ENCODE measurements at regions not wholly inside any gene's neighbourhood (a gene's known extent, or its start where the extent isn't known, plus 50 kb on each side); places are given as distances from the start of the nearest gene placed in this dataset.

GRCh38 chr7:17678896-17679295, 261.4 kb downstream of the SNX13 start:
- POLR2A ChIA-PET, result no interaction called here

DNA sequence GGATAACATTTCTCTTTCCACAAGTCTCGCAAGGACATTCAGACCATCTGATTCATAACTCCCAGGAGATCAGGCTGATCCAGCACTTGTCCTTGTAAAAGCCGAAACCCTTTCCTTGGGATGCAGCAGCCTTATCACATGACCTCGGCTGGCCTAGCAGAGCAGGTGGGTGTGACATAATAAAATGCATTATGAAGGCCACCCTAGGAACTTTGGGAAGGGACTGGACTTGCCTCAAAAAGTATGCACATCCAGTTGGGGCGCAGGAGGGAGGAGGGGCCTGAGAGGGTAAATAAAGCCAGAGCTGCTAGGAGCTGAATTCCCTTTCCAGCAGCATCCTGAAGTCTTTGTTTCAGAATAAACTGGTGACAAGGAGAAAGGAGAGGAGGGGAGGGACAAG, 260.8 kb downstream of the SNX13 start:
- no peaks in the 10 kb centered on the region for H3K4me1 Mint-ChIP-seq
- no peaks in the 10 kb centered on the region for H3K36me3 Mint-ChIP-seq (ENCODE audit: low read depth)
- peaks cover 14% of the 10 kb centered on the region for H3K27me3 Mint-ChIP-seq
- ChIA-PET POLR2A (no interaction called here), CTCF (interaction anchor here (2.1 kb wide), 1 partner anchor 696 kb away, joined by 5 read pairs; no protein-coding TSS in a partner anchor)
- DNase-seq, result no peak
- no peak overlapping the region for H3K27ac Mint-ChIP-seq
- H3K4me3 Mint-ChIP-seq, result no peak overlapping the region
- H3K9me3 Mint-ChIP-seq, result no peaks in the 10 kb centered on the region

More at GRCh38 chr7:17678896-17679295, 261.4 kb downstream of the SNX13 start:
- Mint-ChIP-seq H3K27me3 (peaks cover 14% of the 10 kb centered on the region), H3K27ac (no peak overlapping the region), H3K36me3 (ENCODE audit: low read depth) (no peaks in the 10 kb centered on the region), H3K4me3 (no peak overlapping the region), H3K9me3 (no peaks in the 10 kb centered on the region), H3K4me1 (no peaks in the 10 kb centered on the region)
- no peak for DNase-seq
- CTCF ChIA-PET, result no interaction called here

- ChIA-PET POLR2A (no interaction called here), CTCF (interaction anchor here (1.2 to 2.1 kb wide), 2 partner anchors 17 to 697 kb away, joined by 3 to 5 read pairs; no protein-coding TSS in a partner anchor)
- Mint-ChIP-seq H3K27me3 (peaks cover 14% of the 10 kb centered on the region), H3K4me1 (no peaks in the 10 kb centered on the region), H3K9me3 (no peaks in the 10 kb centered on the region), H3K4me3 (no peak overlapping the region), H3K36me3 (ENCODE audit: low read depth) (no peaks in the 10 kb centered on the region), H3K27ac (no peak overlapping the region)
- DNase-seq, result no peak
These were observed 260.3 kb downstream of the SNX13 start for GRCh38 chr7:17680026-17680425.

- H3K4me3 Mint-ChIP-seq, result no peak overlapping the region
- no peak overlapping the region for H3K27ac Mint-ChIP-seq
- CTCF ChIA-PET, result interaction anchor here (0.7 to 2.1 kb wide), 10 partner anchors 12 to 985 kb away, joined by 3 to 7 read pairs (median 3); no protein-coding TSS in a partner anchor
- H3K9me3 Mint-ChIP-seq, result no peaks in the 10 kb centered on the region
- no peaks in the 10 kb centered on the region for H3K4me1 Mint-ChIP-seq
- no peak for DNase-seq
- H3K36me3 Mint-ChIP-seq (ENCODE audit: low read depth), result no peaks in the 10 kb centered on the region
- peaks cover 14% of the 10 kb centered on the region for H3K27me3 Mint-ChIP-seq
- POLR2A ChIA-PET, result no interaction called here
These were observed 259.3 kb downstream of the SNX13 start for GRCh38 chr7:17680943-17681351.

DNA sequence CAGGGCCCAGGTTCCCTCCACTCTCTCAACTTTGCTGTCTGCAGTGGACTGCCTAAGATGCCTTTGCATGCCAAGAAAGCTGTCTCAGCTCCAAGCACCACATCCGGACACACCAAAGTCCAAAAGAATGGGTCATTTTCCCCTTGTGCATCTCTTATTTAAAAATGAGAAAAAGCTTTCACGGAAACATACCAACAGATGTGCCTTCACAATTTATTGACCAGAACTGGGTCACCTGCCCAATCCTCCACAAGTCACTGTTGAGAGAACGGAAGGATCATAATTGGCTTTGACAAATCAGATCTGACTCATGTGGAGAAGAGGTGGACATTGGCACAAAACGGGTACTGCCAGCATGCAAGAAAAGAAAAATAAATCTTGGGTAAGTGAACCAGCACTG, 258.3 kb downstream of the SNX13 start:
- CTCF ChIA-PET, result interaction anchor here (1.1 to 1.4 kb wide), 4 partner anchors 13 to 984 kb away, joined by 3 to 7 read pairs (median 3); no protein-coding TSS in a partner anchor
- no peaks in the 10 kb centered on the region for H3K4me1 Mint-ChIP-seq
- H3K27me3 Mint-ChIP-seq, result peaks cover 14% of the 10 kb centered on the region
- DNase-seq, result no peak
- H3K4me3 Mint-ChIP-seq, result no peak overlapping the region
- POLR2A ChIA-PET, result no interaction called here
- H3K36me3 Mint-ChIP-seq (ENCODE audit: low read depth), result no peaks in the 10 kb centered on the region
- no peak overlapping the region for H3K27ac Mint-ChIP-seq
- H3K9me3 Mint-ChIP-seq, result no peaks in the 10 kb centered on the region

GRCh38 chr7:17682586-17682985, 257.7 kb downstream of the SNX13 start:
- H3K9me3 Mint-ChIP-seq, result no peaks in the 10 kb centered on the region
- peaks cover 13% of the 10 kb centered on the region for H3K27me3 Mint-ChIP-seq
- DNase-seq, result no peak
- no peaks in the 10 kb centered on the region for H3K36me3 Mint-ChIP-seq (ENCODE audit: low read depth)
- POLR2A ChIA-PET, result no interaction called here
- no peak overlapping the region for H3K4me3 Mint-ChIP-seq
- no peaks in the 10 kb centered on the region for H3K4me1 Mint-ChIP-seq
- H3K27ac Mint-ChIP-seq, result no peak overlapping the region
- CTCF ChIA-PET, result interaction anchor here (1.0 to 1.8 kb wide), 6 partner anchors 9 to 983 kb away, joined by 3 to 7 read pairs (median 4); no protein-coding TSS in a partner anchor

DNA sequence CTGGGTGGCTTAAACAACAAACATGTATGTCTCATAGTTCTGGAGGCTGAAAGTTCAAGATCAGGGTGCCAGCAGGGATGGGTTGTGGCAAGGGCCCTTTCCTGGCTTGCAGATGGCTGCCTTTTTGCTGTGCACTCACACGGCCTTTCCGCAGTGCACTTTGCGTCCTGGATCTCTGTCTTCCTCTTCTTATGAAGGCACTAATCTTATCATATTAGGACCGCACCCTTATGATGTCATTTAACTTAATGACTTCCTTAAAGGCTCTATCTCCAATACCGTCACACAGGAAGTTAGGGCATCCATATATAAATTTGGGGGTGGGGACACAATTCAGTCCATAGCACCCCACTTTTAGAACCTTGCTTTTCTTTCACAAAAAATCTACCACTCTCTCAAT, 255.2 kb downstream of the SNX13 start:
- POLR2A ChIA-PET, result no interaction called here
- H3K4me1 Mint-ChIP-seq, result no peaks in the 10 kb centered on the region
- H3K27me3 Mint-ChIP-seq, result peaks cover 5% of the 10 kb centered on the region
- H3K27ac Mint-ChIP-seq, result no peak overlapping the region
- no peak for DNase-seq
- H3K4me3 Mint-ChIP-seq, result no peak overlapping the region
- H3K36me3 Mint-ChIP-seq (ENCODE audit: low read depth), result no peaks in the 10 kb centered on the region
- H3K9me3 Mint-ChIP-seq, result no peaks in the 10 kb centered on the region
- CTCF ChIA-PET, result no interaction called here

DNA sequence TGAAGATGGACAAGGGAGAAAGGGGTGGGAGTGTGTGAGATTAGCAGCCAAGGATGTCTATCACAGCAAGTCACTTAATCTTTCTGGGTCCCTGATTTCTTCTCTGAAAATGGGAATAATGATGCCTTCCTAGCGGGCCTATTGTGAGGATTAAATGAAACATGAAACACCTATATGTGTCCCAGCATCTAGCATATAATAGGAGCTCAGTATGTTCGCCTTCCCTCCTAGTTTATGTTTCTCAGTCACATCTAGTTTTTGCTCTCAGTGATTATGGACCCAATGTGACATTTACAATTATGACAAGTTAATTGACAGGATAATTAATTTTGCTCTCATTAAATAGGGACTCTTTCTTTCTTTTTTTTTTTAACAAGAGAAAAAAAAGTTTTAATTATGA, 252.9 kb downstream of the SNX13 start:
- no peak overlapping the region for H3K4me3 Mint-ChIP-seq
- H3K9me3 Mint-ChIP-seq, result no peaks in the 10 kb centered on the region
- H3K27me3 Mint-ChIP-seq, result no peaks in the 10 kb centered on the region
- CTCF ChIA-PET, result interaction anchor here (1.0 kb wide), 1 partner anchor 14 kb away, joined by 3 read pairs; no protein-coding TSS in a partner anchor
- POLR2A ChIA-PET, result no interaction called here
- DNase-seq, result no peak
- H3K27ac Mint-ChIP-seq, result no peak overlapping the region
- H3K36me3 Mint-ChIP-seq (ENCODE audit: low read depth), result no peaks in the 10 kb centered on the region
- H3K4me1 Mint-ChIP-seq, result peaks cover 2% of the 10 kb centered on the region

GRCh38 chr7:17689361-17689902, 250.9 kb downstream of the SNX13 start:
- Mint-ChIP-seq H3K4me3 (no peak overlapping the region), H3K4me1 (peaks cover 2% of the 10 kb centered on the region), H3K36me3 (ENCODE audit: low read depth) (no peaks in the 10 kb centered on the region), H3K9me3 (no peaks in the 10 kb centered on the region), H3K27ac (no peak overlapping the region), H3K27me3 (no peaks in the 10 kb centered on the region)
- ChIA-PET POLR2A (no interaction called here), CTCF (no interaction called here)
- DNase-seq, result no peak

DNA sequence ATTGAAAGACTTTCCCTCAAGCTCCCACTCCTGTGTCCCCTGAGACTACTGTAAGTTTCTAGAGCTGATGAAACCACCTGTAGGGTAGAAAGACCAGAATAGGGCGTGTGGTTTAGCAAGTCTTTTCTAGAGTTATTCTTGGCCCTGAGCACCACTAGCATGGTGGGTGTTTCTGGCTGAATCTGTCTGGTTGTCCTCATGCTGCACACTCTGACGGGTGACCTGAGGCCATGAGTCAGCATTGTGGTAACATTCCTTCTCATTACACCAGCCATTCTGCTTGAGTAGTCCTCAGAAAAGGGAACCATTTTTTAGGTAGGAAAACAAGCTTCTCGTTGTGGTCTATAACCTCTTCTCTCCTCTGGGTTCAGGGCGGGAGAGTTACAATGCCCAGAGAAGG, 250.3 kb downstream of the SNX13 start:
- DNase-seq, result no peak
- ChIA-PET CTCF (no interaction called here), POLR2A (no interaction called here)
- Mint-ChIP-seq H3K4me3 (no peak overlapping the region), H3K27me3 (no peaks in the 10 kb centered on the region), H3K9me3 (no peaks in the 10 kb centered on the region), H3K27ac (no peak overlapping the region), H3K4me1 (peaks cover 2% of the 10 kb centered on the region), H3K36me3 (ENCODE audit: low read depth) (no peaks in the 10 kb centered on the region)

DNA sequence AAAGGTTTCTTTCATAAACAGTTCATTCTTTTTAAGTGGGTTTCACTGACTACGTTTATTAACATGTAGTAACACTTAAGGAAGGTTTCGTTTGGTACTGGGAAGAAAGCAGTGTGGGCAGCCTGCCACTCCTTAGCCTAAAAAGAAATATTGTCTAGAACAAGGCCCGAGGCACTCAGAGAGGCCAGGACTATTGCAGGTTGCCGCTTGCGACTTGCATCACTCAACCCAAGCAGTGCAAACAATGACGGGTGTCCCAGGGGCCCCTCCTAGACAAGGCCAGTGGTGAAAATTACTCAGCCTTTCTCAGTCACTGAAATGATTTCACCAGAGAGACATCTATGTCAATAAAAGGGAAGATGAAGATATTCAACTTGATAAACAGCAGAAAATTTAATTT, 243.9 kb downstream of the SNX13 start:
- H3K36me3 Mint-ChIP-seq (ENCODE audit: low read depth), result peaks cover 4% of the 10 kb centered on the region
- peaks cover 2% of the 10 kb centered on the region for H3K4me1 Mint-ChIP-seq
- no peak for DNase-seq
- H3K27ac Mint-ChIP-seq, result no peak overlapping the region
- POLR2A ChIA-PET, result no interaction called here
- CTCF ChIA-PET, result no interaction called here
- H3K27me3 Mint-ChIP-seq, result peaks cover 2% of the 10 kb centered on the region
- H3K4me3 Mint-ChIP-seq, result no peak overlapping the region
- peaks cover 29% of the 10 kb centered on the region for H3K9me3 Mint-ChIP-seq

GRCh38 chr7:17697128-17697881, 243.0 kb downstream of the SNX13 start:
- peaks cover 2% of the 10 kb centered on the region for H3K27me3 Mint-ChIP-seq
- DNase-seq, result no peak
- H3K4me3 Mint-ChIP-seq, result no peak overlapping the region
- POLR2A ChIA-PET, result no interaction called here
- CTCF ChIA-PET, result no interaction called here
- peaks cover 29% of the 10 kb centered on the region for H3K9me3 Mint-ChIP-seq
- H3K36me3 Mint-ChIP-seq (ENCODE audit: low read depth), result peaks cover 4% of the 10 kb centered on the region
- H3K27ac Mint-ChIP-seq, result no peak overlapping the region
- H3K4me1 Mint-ChIP-seq, result no peaks in the 10 kb centered on the region

GRCh38 chr7:17699696-17700095, 240.6 kb downstream of the SNX13 start:
- Mint-ChIP-seq H3K27me3 (peaks cover 9% of the 10 kb centered on the region), H3K4me1 (no peaks in the 10 kb centered on the region), H3K4me3 (no peak overlapping the region), H3K36me3 (ENCODE audit: low read depth) (peaks cover 4% of the 10 kb centered on the region), H3K9me3 (peaks cover 29% of the 10 kb centered on the region), H3K27ac (no peak overlapping the region)
- ChIA-PET CTCF (interaction anchor here (0.9 kb wide), 1 partner anchor 9 kb away, joined by 3 read pairs; no protein-coding TSS in a partner anchor), POLR2A (no interaction called here)
- no peak for DNase-seq

DNA sequence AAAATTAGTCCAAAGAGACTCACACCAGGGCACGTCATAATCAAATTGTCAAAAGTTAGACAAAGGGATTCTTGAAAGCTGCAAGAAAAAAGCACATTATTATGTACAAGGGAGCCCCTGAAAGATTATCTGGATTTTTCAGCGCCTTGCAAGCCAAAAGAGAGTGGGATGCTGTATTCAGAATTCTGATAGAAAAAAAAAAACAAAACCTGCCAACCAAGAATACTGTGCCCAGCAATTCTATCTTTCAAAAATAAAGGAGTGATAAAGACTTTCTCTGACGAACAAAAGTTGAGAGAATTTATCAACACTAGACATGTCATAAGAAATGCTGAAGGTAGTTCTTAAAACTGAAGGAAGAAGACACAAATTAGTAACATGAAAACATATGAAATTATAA, 240.2 kb downstream of the SNX13 start:
- H3K27me3 Mint-ChIP-seq, result peaks cover 11% of the 10 kb centered on the region
- ChIA-PET CTCF (interaction anchor here (0.9 kb wide), 1 partner anchor 8 kb away, joined by 3 read pairs; no protein-coding TSS in a partner anchor), POLR2A (no interaction called here)
- H3K36me3 Mint-ChIP-seq (ENCODE audit: low read depth), result peaks cover 4% of the 10 kb centered on the region
- no peaks in the 10 kb centered on the region for H3K4me1 Mint-ChIP-seq
- peaks cover 29% of the 10 kb centered on the region for H3K9me3 Mint-ChIP-seq
- DNase-seq, result no peak
- no peak overlapping the region for H3K27ac Mint-ChIP-seq
- H3K4me3 Mint-ChIP-seq, result no peak overlapping the region

Data from activated CD4-positive, alpha-beta memory T cell treated with anti-CD3 and anti-CD28 coated beads, Interleukin-2, amount 10 ng/mL, durations not matched to agents 7 days and 5 days (primary cell).